HS-27A (cell line): ENCODE measurements at regions not wholly inside any gene's neighbourhood (a gene's known extent, or its start where the extent isn't known, plus 50 kb on each side); places are given as distances from the start of the nearest gene placed in this dataset.

Experiments used
- DNase-seq: peaks from one replicate; pipeline ENCODE4 v3.0.0-alpha.2; 2012; ENCODE audit warnings: low read depth, missing footprints

GRCh38 chr5:38029397-38030065, 189.7 kb upstream of the GDNF start:
- no peak for DNase-seq

GRCh38 chr5:38023799-38024198, 184.0 kb upstream of the GDNF start:
- peak; percentile 1 for DNase-seq

- no peak for DNase-seq
Observed at GRCh38 chr5:38023371-38023770, 183.5 kb upstream of the GDNF start.

GRCh38 chr5:38022631-38023030, 182.8 kb upstream of the GDNF start:
- no peak for DNase-seq

- no peak for DNase-seq
Observed at GRCh38 chr5:38018016-38018415, 178.2 kb upstream of the GDNF start.

GRCh38 chr5:38013107-38013506, 173.3 kb upstream of the GDNF start:
- DNase-seq: no peak

- no peak for DNase-seq
Observed at GRCh38 chr5:38011668-38012188, 171.9 kb upstream of the GDNF start.

GRCh38 chr5:38009749-38010358, 170.0 kb upstream of the GDNF start:
- no peak for DNase-seq

- DNase-seq: no peak
Observed at GRCh38 chr5:38008198-38008597, 168.4 kb upstream of the GDNF start.

- no peak for DNase-seq
Observed at GRCh38 chr5:37999593-37999992, 159.8 kb upstream of the GDNF start.

- DNase-seq: no peak
Observed at GRCh38 chr5:37996918-37997317, 157.1 kb upstream of the GDNF start.

- DNase-seq: no peak
Observed at GRCh38 chr5:37994729-37995128, 154.9 kb upstream of the GDNF start.

GRCh38 chr5:37991301-37992299, 151.8 kb upstream of the GDNF start:
- no peak for DNase-seq

- no peak for DNase-seq
Observed at GRCh38 chr5:37989884-37990283, 150.0 kb upstream of the GDNF start.

- DNase-seq: no peak
Observed at GRCh38 chr5:37988454-37989046, 148.7 kb upstream of the GDNF start.

GRCh38 chr5:37984300-37984699, 144.5 kb upstream of the GDNF start:
- no peak for DNase-seq

- DNase-seq: no peak
Observed at GRCh38 chr5:37983463-37983862, 143.6 kb upstream of the GDNF start.

- no peak for DNase-seq
Observed at GRCh38 chr5:37979559-37979958, 139.7 kb upstream of the GDNF start.

- no peak for DNase-seq
Observed at GRCh38 chr5:37975531-37975930, 135.7 kb upstream of the GDNF start.

GRCh38 chr5:37971483-37972024, 131.7 kb upstream of the GDNF start:
- no peak for DNase-seq

GRCh38 chr5:37966871-37967270, 127.0 kb upstream of the GDNF start:
- DNase-seq: no peak

- no peak for DNase-seq
Observed at GRCh38 chr5:37966291-37966690, 126.5 kb upstream of the GDNF start.
